ENCODE measurements at regions not wholly inside any gene's neighbourhood (a gene's known extent, or its start where the extent isn't known, plus 50 kb on each side); places are given as distances from the start of the nearest gene placed in this dataset.
"Not testable (repeated sequence)": the region's sequence is repeated elsewhere in the genome, so short reads cannot be mapped to it uniquely, and the experiment has no call there.

GRCh38 chr5:124030043-124030491 lies 518.1 kb downstream of the CSNK1G3 start:
- peak in 4 of 10 donors; percentile 14 to 52 (median 22) for DNase-seq
- intact Hi-C loops (cut with DNase I): no loop called here

- intact Hi-C loops (cut with DNase I): no loop called here
- no peak for DNase-seq
These were observed 515.5 kb downstream of the CSNK1G3 start for GRCh38 chr5:124027441-124027840.

- intact Hi-C loops (cut with DNase I): no loop called here
- no peak for DNase-seq
These were observed 513.4 kb downstream of the CSNK1G3 start for GRCh38 chr5:124025306-124025845.

- no peak for DNase-seq
- intact Hi-C loops (cut with DNase I): no loop called here
These were observed 511.0 kb downstream of the CSNK1G3 start for GRCh38 chr5:124022966-124023365.

GRCh38 chr5:124021776-124022175 lies 509.8 kb downstream of the CSNK1G3 start:
- no peak for DNase-seq
- intact Hi-C loops (cut with DNase I): no loop called here

GRCh38 chr5:124021066-124021641 lies 509.2 kb downstream of the CSNK1G3 start:
- intact Hi-C loops (cut with DNase I): no loop called here
- DNase-seq: no peak

- not testable (repeated sequence) for DNase-seq
These were observed 505.3 kb downstream of the CSNK1G3 start for GRCh38 chr5:124017321-124017720.

GRCh38 chr5:124007675-124008398 lies 495.9 kb downstream of the CSNK1G3 start:
- intact Hi-C loops (cut with DNase I): no loop called here
- DNase-seq: no peak

More at GRCh38 chr5:124017321-124017720, 505.3 kb downstream of the CSNK1G3 start:
- intact Hi-C loops (cut with DNase I): not testable (repeated sequence)

- no peak for DNase-seq
- intact Hi-C loops (cut with DNase I): no loop called here
These were observed 489.1 kb downstream of the CSNK1G3 start for GRCh38 chr5:124001036-124001615.

GRCh38 chr5:124000538-124000937 lies 488.6 kb downstream of the CSNK1G3 start:
- intact Hi-C loops (cut with DNase I): no loop called here
- DNase-seq: no peak

- intact Hi-C loops (cut with DNase I): no loop called here
- no peak for DNase-seq
These were observed 485.7 kb downstream of the CSNK1G3 start for GRCh38 chr5:123997462-123998215.

- intact Hi-C loops (cut with DNase I): no loop called here
- DNase-seq: no peak
These were observed 485.1 kb downstream of the CSNK1G3 start for GRCh38 chr5:123997064-123997461.

GRCh38 chr5:123992641-123993040 lies 480.7 kb downstream of the CSNK1G3 start:
- intact Hi-C loops (cut with DNase I): no loop called here

GRCh38 chr5:123987956-123988355 lies 476.0 kb downstream of the CSNK1G3 start:
- intact Hi-C loops (cut with DNase I): no loop called here
- no peak for DNase-seq

More at GRCh38 chr5:123992641-123993040, 480.7 kb downstream of the CSNK1G3 start:
- no peak for DNase-seq

GRCh38 chr5:123976379-123977033 lies 464.5 kb downstream of the CSNK1G3 start:
- DNase-seq: no peak
- intact Hi-C loops (cut with DNase I): no loop called here

GRCh38 chr5:123975521-123975920 lies 463.5 kb downstream of the CSNK1G3 start:
- DNase-seq; intact Hi-C loops (cut with DNase I): not testable (repeated sequence)

- intact Hi-C loops (cut with DNase I): no loop called here
- DNase-seq: no peak
These were observed 454.8 kb downstream of the CSNK1G3 start for GRCh38 chr5:123966781-123967180.

GRCh38 chr5:123965626-123966025 lies 453.6 kb downstream of the CSNK1G3 start:
- DNase-seq: peak in 1 of 10 donors; percentile 3
- intact Hi-C loops (cut with DNase I): no loop called here

GRCh38 chr5:123964884-123965283 lies 452.9 kb downstream of the CSNK1G3 start:
- intact Hi-C loops (cut with DNase I): no loop called here
- DNase-seq: no peak

- intact Hi-C loops (cut with DNase I): no loop called here
- DNase-seq: no peak
These were observed 448.5 kb downstream of the CSNK1G3 start for GRCh38 chr5:123960526-123960925.
